ENCODE measurements at regions not wholly inside any gene's neighbourhood (a gene's known extent, or its start where the extent isn't known, plus 50 kb on each side); places are given as distances from the start of the nearest gene placed in this dataset.

- no peak for DNase-seq
- Histone ChIP-seq H2AFZ (ENCODE audit: low read length) (no peak overlapping the region), H3K36me3 (replicated peaks; ENCODE audit: insufficient read depth, low read length) (no peaks in the 10 kb centered on the region), H3K9me3 (replicated peaks; ENCODE audit: insufficient read depth, low read length) (no peaks in the 10 kb centered on the region), H4K20me1 (ENCODE audit: insufficient read depth, low read length) (no peaks in the 10 kb centered on the region), H3F3A (ENCODE audit: insufficient read depth, low read length) (no peaks in the 10 kb centered on the region), H3K27ac (ENCODE audit: low read length) (no peak overlapping the region), H3K9me2 (replicated peaks; ENCODE audit: insufficient read depth, low read length) (no peaks in the 10 kb centered on the region), H3K9ac (ENCODE audit: low read length) (no peak overlapping the region), H3K4me2 (ENCODE audit: low read depth, low read length) (no peak overlapping the region), H3K79me2 (ENCODE audit: low read length) (no peaks in the 10 kb centered on the region), H3K4me3 (ENCODE audit: low read length) (no peak overlapping the region), H3K27me3 (replicated peaks; ENCODE audit: insufficient read depth, low read length) (peaks cover 67% of the 10 kb centered on the region), H3K4me1 (ENCODE audit: low read length) (no peaks in the 10 kb centered on the region)
- TF ChIP-seq CTCF (IDR thresholded peaks at IDR 0.05; ENCODE audit: low read length) (no peak), EZH2phosphoT487 (IDR thresholded peaks at IDR 0.05; ENCODE audit: low read length) (no peak), EZH2 (optimal IDR thresholded peaks at IDR 0.05; ENCODE audit: low read depth, low read length) (no peak)
Observed at GRCh38 chr16:86038926-86039310, 140.0 kb downstream of the IRF8 start.

- no peaks in the 10 kb centered on the region for H3K79me2 ChIP-seq (ENCODE audit: low read length)
- TF ChIP-seq EZH2phosphoT487 (IDR thresholded peaks at IDR 0.05; ENCODE audit: low read length): no peak
- no peak for TF ChIP-seq EZH2 (optimal IDR thresholded peaks at IDR 0.05; ENCODE audit: low read depth, low read length)
- TF ChIP-seq CTCF (IDR thresholded peaks at IDR 0.05; ENCODE audit: low read length): no peak
- no peak for DNase-seq
- H2AFZ ChIP-seq (ENCODE audit: low read length): no peak overlapping the region
- H3K4me1 ChIP-seq (ENCODE audit: low read length): no peaks in the 10 kb centered on the region
- H4K20me1 ChIP-seq (ENCODE audit: insufficient read depth, low read length): no peaks in the 10 kb centered on the region
- no peaks in the 10 kb centered on the region for H3K36me3 ChIP-seq (replicated peaks; ENCODE audit: insufficient read depth, low read length)
- no peaks in the 10 kb centered on the region for H3K9me3 ChIP-seq (replicated peaks; ENCODE audit: insufficient read depth, low read length)
- H3K9ac ChIP-seq (ENCODE audit: low read length): no peak overlapping the region
- no peak overlapping the region for H3K27ac ChIP-seq (ENCODE audit: low read length)
- no peak overlapping the region for H3K4me2 ChIP-seq (ENCODE audit: low read depth, low read length)
- peaks cover 60% of the 10 kb centered on the region for H3K27me3 ChIP-seq (replicated peaks; ENCODE audit: insufficient read depth, low read length)
- H3F3A ChIP-seq (ENCODE audit: insufficient read depth, low read length): no peaks in the 10 kb centered on the region
- no peaks in the 10 kb centered on the region for H3K9me2 ChIP-seq (replicated peaks; ENCODE audit: insufficient read depth, low read length)
- no peak overlapping the region for H3K4me3 ChIP-seq (ENCODE audit: low read length)
Observed at GRCh38 chr16:86039606-86040005, 140.6 kb downstream of the IRF8 start.

GRCh38 chr16:86040496-86040895 lies 141.5 kb downstream of the IRF8 start:
- no peak for DNase-seq
- Histone ChIP-seq H3K27ac (ENCODE audit: low read length) (no peak overlapping the region), H3K79me2 (ENCODE audit: low read length) (no peaks in the 10 kb centered on the region), H3K36me3 (replicated peaks; ENCODE audit: insufficient read depth, low read length) (no peaks in the 10 kb centered on the region), H3K9me3 (replicated peaks; ENCODE audit: insufficient read depth, low read length) (no peaks in the 10 kb centered on the region), H4K20me1 (ENCODE audit: insufficient read depth, low read length) (no peaks in the 10 kb centered on the region), H3F3A (ENCODE audit: insufficient read depth, low read length) (no peaks in the 10 kb centered on the region), H3K9ac (ENCODE audit: low read length) (no peak overlapping the region), H3K4me2 (ENCODE audit: low read depth, low read length) (no peak overlapping the region), H3K27me3 (replicated peaks; ENCODE audit: insufficient read depth, low read length) (peaks cover 60% of the 10 kb centered on the region), H2AFZ (ENCODE audit: low read length) (no peak overlapping the region), H3K4me3 (ENCODE audit: low read length) (no peak overlapping the region), H3K4me1 (ENCODE audit: low read length) (no peaks in the 10 kb centered on the region), H3K9me2 (replicated peaks; ENCODE audit: insufficient read depth, low read length) (no peaks in the 10 kb centered on the region)
- TF ChIP-seq EZH2 (optimal IDR thresholded peaks at IDR 0.05; ENCODE audit: low read depth, low read length) (no peak), CTCF (IDR thresholded peaks at IDR 0.05; ENCODE audit: low read length) (no peak), EZH2phosphoT487 (IDR thresholded peaks at IDR 0.05; ENCODE audit: low read length) (no peak)
